GM23338 (cell line): ENCODE measurements at regions not wholly inside any gene's neighbourhood (a gene's known extent, or its start where the extent isn't known, plus 50 kb on each side); places are given as distances from the start of the nearest gene placed in this dataset.

Experiments used
- CREB1 ChIP-seq: fragments of 250-450 bp; sonication (Bioruptor Pico); IDR thresholded peaks from 2 replicates; pipeline ENCODE4 v1.5.0; 2020; ENCODE audit warnings: low read depth, mild to moderate bottlenecking, moderate library complexity
- EZH2 ChIP-seq: fragments of 200-600 bp; sonication (generic); IDR thresholded peaks from one replicate; pipeline ENCODE4 v1.8.0; 2017; ENCODE audit warnings: antibody characterized with exemption, mild to moderate bottlenecking, low read depth; ENCODE audit not compliant: unreplicated experiment
- EZH2phosphoT487 ChIP-seq: fragments of 200-600 bp; sonication (generic); IDR thresholded peaks from one replicate; pipeline ENCODE4 v1.8.1; 2018; ENCODE audit warnings: antibody characterized with exemption; ENCODE audit not compliant: unreplicated experiment
- NANOG ChIP-seq: IDR thresholded peaks from 2 replicates; pipeline ENCODE4 v1.6.1; 2016; ENCODE audit warnings: antibody characterized with exemption, borderline replicate concordance
- POLR2AphosphoS5 ChIP-seq: IDR thresholded peaks from 2 replicates; pipeline ENCODE4 v1.6.1; 2016; ENCODE audit warnings: antibody characterized with exemption, low read depth
- TF ChIP-seq, protein P1 (sequence below), 2 experiments: fragments of 200-600 bp in 1 of 2; sonication (generic) in 1 of 2; conservative IDR thresholded peaks; 2 replicates each; pipeline versions ENCODE4 v1.5.1 to v1.6.1; 2016 to 2017; ENCODE audit warnings: antibody characterized with exemption in 2 of 2, low read depth in 2 of 2, mild to moderate bottlenecking in 2 of 2, moderate library complexity in 1 of 2
- TF ChIP-seq, protein P2 (sequence below): IDR thresholded peaks from one replicate; pipeline ENCODE4 v1.6.1; 2018; ENCODE audit warnings: antibody characterized with exemption; ENCODE audit not compliant: unreplicated experiment

DNA sequence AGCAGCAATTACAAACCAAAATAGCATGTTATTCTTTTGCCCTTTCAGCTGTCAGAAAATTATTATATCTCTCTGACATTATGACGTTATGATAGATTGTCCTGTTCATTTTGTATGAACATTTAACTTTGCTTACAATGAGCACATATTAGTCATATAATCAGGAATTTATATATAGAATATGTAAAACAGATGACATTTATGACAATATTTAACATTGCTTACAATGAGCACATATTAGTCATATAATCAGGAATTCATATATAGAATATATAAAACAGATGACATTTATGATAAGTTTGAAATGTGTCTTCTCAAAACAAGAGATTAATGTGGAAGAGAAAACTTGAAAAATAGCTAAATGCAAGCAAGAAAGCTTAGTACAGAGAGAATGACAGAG lies 1180.2 kb downstream of the CDH12 start:
- TF ChIP-seq, protein P1, sequence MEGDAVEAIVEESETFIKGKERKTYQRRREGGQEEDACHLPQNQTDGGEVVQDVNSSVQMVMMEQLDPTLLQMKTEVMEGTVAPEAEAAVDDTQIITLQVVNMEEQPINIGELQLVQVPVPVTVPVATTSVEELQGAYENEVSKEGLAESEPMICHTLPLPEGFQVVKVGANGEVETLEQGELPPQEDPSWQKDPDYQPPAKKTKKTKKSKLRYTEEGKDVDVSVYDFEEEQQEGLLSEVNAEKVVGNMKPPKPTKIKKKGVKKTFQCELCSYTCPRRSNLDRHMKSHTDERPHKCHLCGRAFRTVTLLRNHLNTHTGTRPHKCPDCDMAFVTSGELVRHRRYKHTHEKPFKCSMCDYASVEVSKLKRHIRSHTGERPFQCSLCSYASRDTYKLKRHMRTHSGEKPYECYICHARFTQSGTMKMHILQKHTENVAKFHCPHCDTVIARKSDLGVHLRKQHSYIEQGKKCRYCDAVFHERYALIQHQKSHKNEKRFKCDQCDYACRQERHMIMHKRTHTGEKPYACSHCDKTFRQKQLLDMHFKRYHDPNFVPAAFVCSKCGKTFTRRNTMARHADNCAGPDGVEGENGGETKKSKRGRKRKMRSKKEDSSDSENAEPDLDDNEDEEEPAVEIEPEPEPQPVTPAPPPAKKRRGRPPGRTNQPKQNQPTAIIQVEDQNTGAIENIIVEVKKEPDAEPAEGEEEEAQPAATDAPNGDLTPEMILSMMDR (conservative IDR thresholded peaks at IDR 0.05; ENCODE audit: low read depth in 2 of 2): no peak
- no peak for TF ChIP-seq CREB1 (CRISPR knock-in tag)
- no peak for TF ChIP-seq EZH2
- TF ChIP-seq POLR2AphosphoS5: no peak
- no peak for TF ChIP-seq NANOG
- no peak for TF ChIP-seq EZH2phosphoT487
- TF ChIP-seq, protein P2, sequence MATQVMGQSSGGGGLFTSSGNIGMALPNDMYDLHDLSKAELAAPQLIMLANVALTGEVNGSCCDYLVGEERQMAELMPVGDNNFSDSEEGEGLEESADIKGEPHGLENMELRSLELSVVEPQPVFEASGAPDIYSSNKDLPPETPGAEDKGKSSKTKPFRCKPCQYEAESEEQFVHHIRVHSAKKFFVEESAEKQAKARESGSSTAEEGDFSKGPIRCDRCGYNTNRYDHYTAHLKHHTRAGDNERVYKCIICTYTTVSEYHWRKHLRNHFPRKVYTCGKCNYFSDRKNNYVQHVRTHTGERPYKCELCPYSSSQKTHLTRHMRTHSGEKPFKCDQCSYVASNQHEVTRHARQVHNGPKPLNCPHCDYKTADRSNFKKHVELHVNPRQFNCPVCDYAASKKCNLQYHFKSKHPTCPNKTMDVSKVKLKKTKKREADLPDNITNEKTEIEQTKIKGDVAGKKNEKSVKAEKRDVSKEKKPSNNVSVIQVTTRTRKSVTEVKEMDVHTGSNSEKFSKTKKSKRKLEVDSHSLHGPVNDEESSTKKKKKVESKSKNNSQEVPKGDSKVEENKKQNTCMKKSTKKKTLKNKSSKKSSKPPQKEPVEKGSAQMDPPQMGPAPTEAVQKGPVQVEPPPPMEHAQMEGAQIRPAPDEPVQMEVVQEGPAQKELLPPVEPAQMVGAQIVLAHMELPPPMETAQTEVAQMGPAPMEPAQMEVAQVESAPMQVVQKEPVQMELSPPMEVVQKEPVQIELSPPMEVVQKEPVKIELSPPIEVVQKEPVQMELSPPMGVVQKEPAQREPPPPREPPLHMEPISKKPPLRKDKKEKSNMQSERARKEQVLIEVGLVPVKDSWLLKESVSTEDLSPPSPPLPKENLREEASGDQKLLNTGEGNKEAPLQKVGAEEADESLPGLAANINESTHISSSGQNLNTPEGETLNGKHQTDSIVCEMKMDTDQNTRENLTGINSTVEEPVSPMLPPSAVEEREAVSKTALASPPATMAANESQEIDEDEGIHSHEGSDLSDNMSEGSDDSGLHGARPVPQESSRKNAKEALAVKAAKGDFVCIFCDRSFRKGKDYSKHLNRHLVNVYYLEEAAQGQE: no peak
